Choroid plexus epithelial cell (primary cell): ENCODE measurements at regions not wholly inside any gene's neighbourhood (a gene's known extent, or its start where the extent isn't known, plus 50 kb on each side); places are given as distances from the start of the nearest gene placed in this dataset.

Experiments
- DNase-seq: peaks from one replicate; pipeline ENCODE4 v3.0.0-alpha.2; 2010; ENCODE audit warnings: low read depth
- H3K4me3 ChIP-seq: 2 replicates; pipeline ENCODE4 v1.5.1; 2011; ENCODE audit warnings: low read depth, mild to moderate bottlenecking, control low read depth, low read length, moderate library complexity
- TF ChIP-seq, protein P1 (sequence below): conservative IDR thresholded peaks from 2 replicates; pipeline ENCODE4 v1.5.1; 2011; ENCODE audit warnings: low read depth, mild to moderate bottlenecking, control low read depth, inconsistent platforms, low read length, moderate library complexity

DNA sequence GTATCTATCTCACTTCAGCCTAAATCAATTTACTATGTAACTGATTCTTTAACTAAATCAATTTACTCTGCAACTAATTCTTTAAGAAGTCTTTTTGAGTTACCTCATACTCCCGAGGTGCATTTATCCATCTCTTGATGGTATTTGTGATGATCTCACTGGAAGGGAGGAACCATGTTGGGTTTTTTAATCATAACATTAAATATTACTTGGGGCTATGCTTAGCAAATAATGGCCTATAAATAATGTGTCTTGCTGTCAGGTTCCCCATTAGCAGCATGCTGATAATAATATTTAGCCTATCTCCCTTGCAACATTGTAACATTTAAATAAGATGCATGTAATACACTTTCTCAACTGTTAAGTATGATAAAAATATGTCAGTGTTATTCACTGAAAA is 411.3 kb downstream of the SLITRK1 start:
- TF ChIP-seq, protein P1, sequence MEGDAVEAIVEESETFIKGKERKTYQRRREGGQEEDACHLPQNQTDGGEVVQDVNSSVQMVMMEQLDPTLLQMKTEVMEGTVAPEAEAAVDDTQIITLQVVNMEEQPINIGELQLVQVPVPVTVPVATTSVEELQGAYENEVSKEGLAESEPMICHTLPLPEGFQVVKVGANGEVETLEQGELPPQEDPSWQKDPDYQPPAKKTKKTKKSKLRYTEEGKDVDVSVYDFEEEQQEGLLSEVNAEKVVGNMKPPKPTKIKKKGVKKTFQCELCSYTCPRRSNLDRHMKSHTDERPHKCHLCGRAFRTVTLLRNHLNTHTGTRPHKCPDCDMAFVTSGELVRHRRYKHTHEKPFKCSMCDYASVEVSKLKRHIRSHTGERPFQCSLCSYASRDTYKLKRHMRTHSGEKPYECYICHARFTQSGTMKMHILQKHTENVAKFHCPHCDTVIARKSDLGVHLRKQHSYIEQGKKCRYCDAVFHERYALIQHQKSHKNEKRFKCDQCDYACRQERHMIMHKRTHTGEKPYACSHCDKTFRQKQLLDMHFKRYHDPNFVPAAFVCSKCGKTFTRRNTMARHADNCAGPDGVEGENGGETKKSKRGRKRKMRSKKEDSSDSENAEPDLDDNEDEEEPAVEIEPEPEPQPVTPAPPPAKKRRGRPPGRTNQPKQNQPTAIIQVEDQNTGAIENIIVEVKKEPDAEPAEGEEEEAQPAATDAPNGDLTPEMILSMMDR = no peak
- no peak overlapping the region for H3K4me3 ChIP-seq
- no peak for DNase-seq

DNA sequence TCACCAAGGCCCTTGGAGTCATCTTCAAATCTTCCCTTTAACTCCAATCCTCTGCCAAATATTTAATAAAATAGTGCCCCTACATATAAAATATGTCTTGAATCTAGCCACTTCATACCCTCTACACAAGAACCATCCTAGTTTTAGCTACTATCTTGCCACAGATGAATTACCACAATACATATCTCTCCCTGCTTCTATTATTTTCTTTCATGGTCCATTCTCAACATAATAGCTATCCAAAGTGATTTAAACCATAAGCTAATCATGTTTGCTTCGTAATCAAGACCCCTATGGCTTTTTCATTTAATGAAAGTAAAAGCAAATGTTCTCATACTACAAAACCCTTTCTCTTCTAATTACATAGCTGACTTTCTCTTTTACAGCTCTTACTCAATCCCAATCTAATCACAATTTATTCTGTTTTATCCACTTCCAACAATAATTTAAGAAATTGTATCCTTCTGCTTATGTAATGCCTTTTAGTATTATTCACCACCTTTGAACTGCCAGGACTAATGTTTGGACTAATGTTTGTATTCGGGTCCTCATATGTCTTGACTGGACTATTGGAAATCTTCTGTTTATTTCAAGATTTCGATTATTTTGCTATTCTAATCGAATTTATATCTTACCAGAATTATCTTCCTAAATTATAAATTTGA is 412.0 kb downstream of the SLITRK1 start:
- no peak for DNase-seq
- no peak overlapping the region for H3K4me3 ChIP-seq
- TF ChIP-seq, protein P1 = no peak

DNA sequence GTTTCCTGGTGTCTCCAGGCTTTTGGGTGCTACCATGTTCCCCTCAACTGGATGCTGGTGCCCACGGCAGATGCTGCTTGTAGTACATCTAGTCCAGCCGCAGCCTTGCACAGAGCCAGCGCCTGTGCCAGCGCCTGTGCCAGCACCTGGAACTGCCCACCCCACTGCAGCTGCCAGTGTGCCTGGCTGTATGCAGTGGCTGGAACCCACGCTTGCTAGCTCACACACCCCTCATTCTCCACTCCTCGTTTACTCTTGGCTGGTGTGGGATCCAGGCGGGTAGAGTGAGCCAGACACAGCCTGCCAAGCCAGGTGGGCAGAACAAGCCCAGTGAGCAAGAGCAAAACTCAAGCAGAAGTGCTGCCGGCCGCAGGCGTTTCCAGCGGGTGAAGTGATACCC is 428.6 kb downstream of the SLITRK1 start:
- no peak overlapping the region for H3K4me3 ChIP-seq
- TF ChIP-seq, protein P1 = no peak
- DNase-seq = no peak

DNA sequence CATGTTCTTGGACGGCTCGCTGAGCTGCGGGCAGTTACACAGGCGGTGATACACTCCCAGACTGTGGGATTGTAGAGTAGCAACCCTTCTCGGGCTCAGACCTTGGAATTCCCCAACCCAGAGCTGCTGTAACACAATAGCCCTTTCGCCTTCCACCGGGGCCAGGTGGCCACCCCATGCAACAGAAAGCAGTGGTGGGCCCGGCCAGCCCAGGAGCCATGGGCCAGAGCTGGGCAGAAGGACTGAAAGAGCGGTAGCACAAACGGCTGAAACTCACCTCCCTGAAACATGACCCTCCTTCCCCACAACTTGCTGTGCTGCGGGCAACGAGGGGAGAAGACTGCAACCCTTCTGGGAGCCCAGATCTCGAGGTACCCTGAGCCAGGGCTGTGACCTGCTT is 429.0 kb downstream of the SLITRK1 start:
- TF ChIP-seq, protein P1 = no peak
- no peak for DNase-seq
- H3K4me3 ChIP-seq = no peak overlapping the region

DNA sequence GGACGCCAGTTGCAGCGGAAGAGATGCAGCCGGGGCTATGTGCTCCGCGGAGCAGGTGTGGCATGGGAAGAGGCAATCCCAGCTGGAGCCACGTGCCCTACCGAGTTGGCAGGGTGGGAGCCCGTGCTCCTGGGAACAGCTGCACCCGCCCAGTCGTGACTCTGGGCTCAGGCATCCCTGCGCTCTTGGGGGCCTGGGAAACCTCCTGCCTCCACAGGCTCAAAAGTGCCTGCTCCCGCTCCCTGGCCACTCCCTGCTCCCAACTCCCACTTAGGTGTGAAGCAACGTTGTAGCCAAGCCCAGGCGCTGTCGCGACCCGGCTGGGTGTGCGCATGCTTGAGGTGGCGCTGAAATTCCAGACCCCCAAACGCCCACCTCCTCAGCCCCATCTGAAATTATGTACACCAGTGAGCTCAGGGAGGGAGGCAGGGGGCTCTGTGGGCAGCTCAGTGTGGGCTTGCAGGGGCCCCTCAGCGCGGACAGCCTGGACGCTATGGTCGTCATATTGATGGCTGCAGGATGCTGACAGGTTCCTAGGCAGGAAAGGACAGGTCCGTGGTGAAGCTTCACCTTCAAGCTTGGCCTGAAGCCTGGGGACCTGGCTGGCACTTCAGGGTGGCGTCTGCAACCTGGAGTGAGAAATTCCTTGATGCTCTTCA is 429.9 kb downstream of the SLITRK1 start:
- DNase-seq = no peak
- TF ChIP-seq, protein P1 = no peak
- H3K4me3 ChIP-seq = no peak overlapping the region

DNA sequence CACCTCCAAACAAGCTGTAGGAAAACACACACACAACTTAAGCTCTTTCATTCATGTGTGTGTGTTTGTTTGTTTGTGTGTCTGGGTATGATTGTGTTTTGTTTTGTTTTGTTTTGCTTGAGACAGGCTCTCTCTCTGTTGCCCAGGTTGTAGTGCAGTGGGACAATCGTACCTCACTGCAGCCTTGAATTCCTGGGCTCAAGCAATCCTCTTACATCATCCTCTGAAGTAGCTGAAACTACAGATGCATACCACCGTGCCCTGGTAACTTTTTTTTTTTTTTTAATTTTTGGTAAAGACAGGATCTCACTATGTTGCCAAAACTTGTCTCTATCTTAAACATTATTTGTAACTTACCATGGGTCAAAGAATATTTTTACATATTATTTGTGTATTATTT is 431.7 kb downstream of the SLITRK1 start:
- DNase-seq = peak; percentile 33
- no peak overlapping the region for H3K4me3 ChIP-seq

More for the DNA sequence above, 431.7 kb downstream of the SLITRK1 start:
- TF ChIP-seq, protein P1 = no peak
